ENCODE measurements at regions not wholly inside any gene's neighbourhood (a gene's known extent, or its start where the extent isn't known, plus 50 kb on each side); places are given as distances from the start of the nearest gene placed in this dataset.

- DNase-seq (ENCODE audit: low read depth) = peak; percentile 71
- no peak overlapping the region for H3K4me3 ChIP-seq (ENCODE audit: low read depth, low read length)
- no peak for TF ChIP-seq POLR2A (IDR thresholded peaks at IDR 0.05; ENCODE audit: extremely low read depth, insufficient read length)
- TF ChIP-seq MAX (IDR thresholded peaks at IDR 0.05; ENCODE audit: low read depth, low read length) = no peak
- TF ChIP-seq MYC (IDR thresholded peaks at IDR 0.05; ENCODE audit: low read depth, low read length) = no peak
- no peak for TF ChIP-seq CTCF (IDR thresholded peaks at IDR 0.05; ENCODE audit: low read depth, low read length)
Observed at GRCh38 chr18:46338766-46339165, 234.6 kb downstream of the HAUS1 start.

GRCh38 chr18:46340716-46341115 is 236.5 kb downstream of the HAUS1 start:
- DNase-seq (ENCODE audit: low read depth) = no peak
- TF ChIP-seq MAX (IDR thresholded peaks at IDR 0.05; ENCODE audit: low read depth, low read length) (no peak), POLR2A (IDR thresholded peaks at IDR 0.05; ENCODE audit: extremely low read depth, insufficient read length) (no peak), MYC (IDR thresholded peaks at IDR 0.05; ENCODE audit: low read depth, low read length) (no peak), CTCF (IDR thresholded peaks at IDR 0.05; ENCODE audit: low read depth, low read length) (no peak)
- H3K4me3 ChIP-seq (ENCODE audit: low read depth, low read length) = no peak overlapping the region

- H3K4me3 ChIP-seq (ENCODE audit: low read depth, low read length) = no peak overlapping the region
- DNase-seq (ENCODE audit: low read depth) = peak; percentile 85
- TF ChIP-seq CTCF (IDR thresholded peaks at IDR 0.05; ENCODE audit: low read depth, low read length) (no peak), MAX (IDR thresholded peaks at IDR 0.05; ENCODE audit: low read depth, low read length) (no peak), POLR2A (IDR thresholded peaks at IDR 0.05; ENCODE audit: extremely low read depth, insufficient read length) (no peak), MYC (IDR thresholded peaks at IDR 0.05; ENCODE audit: low read depth, low read length) (no peak)
Observed at GRCh38 chr18:46341986-46342525, 237.9 kb downstream of the HAUS1 start.

GRCh38 chr18:46343456-46343855 is 239.3 kb downstream of the HAUS1 start:
- TF ChIP-seq POLR2A (IDR thresholded peaks at IDR 0.05; ENCODE audit: extremely low read depth, insufficient read length) = no peak
- TF ChIP-seq MAX (IDR thresholded peaks at IDR 0.05; ENCODE audit: low read depth, low read length) = no peak
- TF ChIP-seq MYC (IDR thresholded peaks at IDR 0.05; ENCODE audit: low read depth, low read length) = no peak
- no peak for TF ChIP-seq CTCF (IDR thresholded peaks at IDR 0.05; ENCODE audit: low read depth, low read length)
- H3K4me3 ChIP-seq (ENCODE audit: low read depth, low read length) = no peak overlapping the region
- no peak for DNase-seq (ENCODE audit: low read depth)

GRCh38 chr18:46343931-46344372 is 239.8 kb downstream of the HAUS1 start:
- no peak overlapping the region for H3K4me3 ChIP-seq (ENCODE audit: low read depth, low read length)
- peak; percentile 29 for DNase-seq (ENCODE audit: low read depth)
- TF ChIP-seq MYC (IDR thresholded peaks at IDR 0.05; ENCODE audit: low read depth, low read length) (no peak), CTCF (IDR thresholded peaks at IDR 0.05; ENCODE audit: low read depth, low read length) (no peak), MAX (IDR thresholded peaks at IDR 0.05; ENCODE audit: low read depth, low read length) (no peak), POLR2A (IDR thresholded peaks at IDR 0.05; ENCODE audit: extremely low read depth, insufficient read length) (no peak)
